SK-N-SH (cell line): ENCODE measurements at regions not wholly inside any gene's neighbourhood (a gene's known extent, or its start where the extent isn't known, plus 50 kb on each side); places are given as distances from the start of the nearest gene placed in this dataset.

Source experiments
- EP300 ChIP-seq, 2 experiments: IDR thresholded peaks; 2 replicates each; pipeline versions ENCODE4 v1.4.0 to v1.6.1; 2012; ENCODE audit warnings: borderline replicate concordance in 1 of 2, low read depth in 1 of 2, low read length in 1 of 2
- EZH2phosphoT487 ChIP-seq: fragments of 200-600 bp; sonication (generic); IDR thresholded peaks from 2 replicates; pipeline ENCODE4 v1.6.1; 2017; ENCODE audit warnings: low read depth, mixed run types, mild to moderate bottlenecking, antibody characterized with exemption, moderate library complexity, borderline replicate concordance
- FOXJ3 ChIP-seq: sonication (generic); formaldehyde crosslinking; IDR thresholded peaks from 2 replicates; pipeline ENCODE4 v1.5.1; 2020; ENCODE audit warnings: mild to moderate bottlenecking, missing genetic modification reagents
- GABPA ChIP-seq: IDR thresholded peaks from 2 replicates; pipeline ENCODE4 v1.4.0; 2012; ENCODE audit warnings: low read depth, mild to moderate bottlenecking
- GATA2 ChIP-seq: sonication (generic); formaldehyde crosslinking; IDR thresholded peaks from 2 replicates; pipeline ENCODE4 v1.5.0; 2020; ENCODE audit warnings: mild to moderate bottlenecking, missing genetic modification reagents
- PBX3 ChIP-seq: IDR thresholded peaks from 2 replicates; pipeline ENCODE4; 2012
- POLR2AphosphoS5 ChIP-seq: IDR thresholded peaks from 2 replicates; pipeline ENCODE4 v1.6.1; 2012; ENCODE audit warnings: low read depth, low read length
- RAD21 ChIP-seq: IDR thresholded peaks from 2 replicates; pipeline ENCODE4 v1.6.1; 2012; ENCODE audit warnings: mild to moderate bottlenecking, low read length
- RCOR1 ChIP-seq: fragments of 150-350 bp; IDR thresholded peaks from 2 replicates; pipeline ENCODE4 v1.6.1; 2017; ENCODE audit warnings: antibody characterized with exemption, low read length
- TEAD4 ChIP-seq: IDR thresholded peaks from 2 replicates; pipeline ENCODE4 v1.4.0; 2012; ENCODE audit warnings: mild to moderate bottlenecking, borderline replicate concordance; ENCODE audit not compliant: insufficient read depth
- TF ChIP-seq, protein P1 (sequence below): fragments of 200-600 bp; sonication (generic); IDR thresholded peaks from 2 replicates; pipeline ENCODE4 v1.6.1; 2017; ENCODE audit warnings: antibody characterized with exemption, mild to moderate bottlenecking, moderate library complexity
- TF ChIP-seq, protein P2 (sequence below): IDR thresholded peaks from 2 replicates; pipeline ENCODE4 v1.4.0; 2012; ENCODE audit warnings: low read depth
- TF ChIP-seq, protein P3 (sequence below): IDR thresholded peaks from 2 replicates; pipeline ENCODE4 v1.4.0; 2012; ENCODE audit warnings: low read depth, borderline replicate concordance

DNA sequence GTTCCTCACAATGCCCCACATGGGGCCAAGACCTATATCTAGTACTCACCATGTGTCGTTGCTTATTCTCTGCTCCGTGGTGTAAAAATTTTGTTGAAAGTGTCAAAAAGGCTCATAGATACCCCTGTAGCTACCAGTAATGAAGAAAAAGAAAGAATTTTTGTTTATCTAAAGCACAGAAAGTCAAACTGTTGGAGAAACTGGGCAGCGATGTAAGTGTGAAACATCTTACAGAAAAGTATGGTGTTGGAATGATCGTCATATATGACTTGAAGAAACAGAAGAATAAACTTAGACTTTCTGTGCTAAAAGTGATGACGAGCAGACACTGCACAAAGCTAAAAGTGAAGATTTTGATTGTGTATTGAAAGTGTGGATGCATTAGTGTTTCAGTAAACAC lies 626.6 kb upstream of the GHITM start:
- TF ChIP-seq POLR2AphosphoS5, result no peak
- TF ChIP-seq, protein P1, sequence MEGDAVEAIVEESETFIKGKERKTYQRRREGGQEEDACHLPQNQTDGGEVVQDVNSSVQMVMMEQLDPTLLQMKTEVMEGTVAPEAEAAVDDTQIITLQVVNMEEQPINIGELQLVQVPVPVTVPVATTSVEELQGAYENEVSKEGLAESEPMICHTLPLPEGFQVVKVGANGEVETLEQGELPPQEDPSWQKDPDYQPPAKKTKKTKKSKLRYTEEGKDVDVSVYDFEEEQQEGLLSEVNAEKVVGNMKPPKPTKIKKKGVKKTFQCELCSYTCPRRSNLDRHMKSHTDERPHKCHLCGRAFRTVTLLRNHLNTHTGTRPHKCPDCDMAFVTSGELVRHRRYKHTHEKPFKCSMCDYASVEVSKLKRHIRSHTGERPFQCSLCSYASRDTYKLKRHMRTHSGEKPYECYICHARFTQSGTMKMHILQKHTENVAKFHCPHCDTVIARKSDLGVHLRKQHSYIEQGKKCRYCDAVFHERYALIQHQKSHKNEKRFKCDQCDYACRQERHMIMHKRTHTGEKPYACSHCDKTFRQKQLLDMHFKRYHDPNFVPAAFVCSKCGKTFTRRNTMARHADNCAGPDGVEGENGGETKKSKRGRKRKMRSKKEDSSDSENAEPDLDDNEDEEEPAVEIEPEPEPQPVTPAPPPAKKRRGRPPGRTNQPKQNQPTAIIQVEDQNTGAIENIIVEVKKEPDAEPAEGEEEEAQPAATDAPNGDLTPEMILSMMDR, result no peak
- TF ChIP-seq RAD21, result no peak
- no peak for TF ChIP-seq EP300 (IDR thresholded peaks at IDR 0.05; ENCODE audit: borderline replicate concordance in 1 of 2, low read depth in 1 of 2, low read length in 1 of 2)
- TF ChIP-seq, protein P2, sequence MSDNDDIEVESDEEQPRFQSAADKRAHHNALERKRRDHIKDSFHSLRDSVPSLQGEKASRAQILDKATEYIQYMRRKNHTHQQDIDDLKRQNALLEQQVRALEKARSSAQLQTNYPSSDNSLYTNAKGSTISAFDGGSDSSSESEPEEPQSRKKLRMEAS, result no peak
- no peak for TF ChIP-seq EZH2phosphoT487
- TF ChIP-seq GABPA, result no peak
- TF ChIP-seq FOXJ3 (CRISPR knock-in tag), result no peak
- no peak for TF ChIP-seq TEAD4
- TF ChIP-seq RCOR1, result no peak
- TF ChIP-seq, protein P3, sequence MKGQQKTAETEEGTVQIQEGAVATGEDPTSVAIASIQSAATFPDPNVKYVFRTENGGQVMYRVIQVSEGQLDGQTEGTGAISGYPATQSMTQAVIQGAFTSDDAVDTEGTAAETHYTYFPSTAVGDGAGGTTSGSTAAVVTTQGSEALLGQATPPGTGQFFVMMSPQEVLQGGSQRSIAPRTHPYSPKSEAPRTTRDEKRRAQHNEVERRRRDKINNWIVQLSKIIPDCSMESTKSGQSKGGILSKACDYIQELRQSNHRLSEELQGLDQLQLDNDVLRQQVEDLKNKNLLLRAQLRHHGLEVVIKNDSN, result no peak
- no peak for TF ChIP-seq PBX3
- TF ChIP-seq GATA2 (CRISPR knock-in tag), result no peak
